ENCODE measurements at regions not wholly inside any gene's neighbourhood (a gene's known extent, or its start where the extent isn't known, plus 50 kb on each side); places are given as distances from the start of the nearest gene placed in this dataset.

- no peak for DNase-seq (ENCODE audit: low read depth in 3 of 3, low spot score in 1 of 3)
Measured at GRCh38 chr5:124090115-124090514, 578.1 kb downstream of the CSNK1G3 start.

GRCh38 chr5:124089578-124089977 lies 577.6 kb downstream of the CSNK1G3 start:
- DNase-seq (ENCODE audit: low read depth in 3 of 3, low spot score in 1 of 3), result no peak

- DNase-seq (ENCODE audit: low read depth in 3 of 3, low spot score in 1 of 3), result no peak
Measured at GRCh38 chr5:124088289-124089032, 576.5 kb downstream of the CSNK1G3 start.

- no peak for DNase-seq (ENCODE audit: low read depth in 3 of 3, low spot score in 1 of 3)
Measured at GRCh38 chr5:124087752-124088151, 575.8 kb downstream of the CSNK1G3 start.

GRCh38 chr5:124080256-124080655 lies 568.3 kb downstream of the CSNK1G3 start:
- no peak for DNase-seq (ENCODE audit: low read depth in 3 of 3, low spot score in 1 of 3)

- no peak for DNase-seq (ENCODE audit: low read depth in 3 of 3, low spot score in 1 of 3)
Measured at GRCh38 chr5:124079062-124079461, 567.1 kb downstream of the CSNK1G3 start.

- DNase-seq (ENCODE audit: low read depth in 3 of 3, low spot score in 1 of 3), result no peak
Measured at GRCh38 chr5:124074500-124074899, 562.5 kb downstream of the CSNK1G3 start.

- no peak for DNase-seq (ENCODE audit: low read depth in 3 of 3, low spot score in 1 of 3)
Measured at GRCh38 chr5:124072570-124072969, 560.6 kb downstream of the CSNK1G3 start.

GRCh38 chr5:124071039-124071438 lies 559.1 kb downstream of the CSNK1G3 start:
- DNase-seq (ENCODE audit: low read depth in 3 of 3, low spot score in 1 of 3), result no peak

- DNase-seq (ENCODE audit: low read depth in 3 of 3, low spot score in 1 of 3), result no peak
Measured at GRCh38 chr5:124065508-124065907, 553.5 kb downstream of the CSNK1G3 start.

GRCh38 chr5:124064956-124065355 lies 553.0 kb downstream of the CSNK1G3 start:
- no peak for DNase-seq (ENCODE audit: low read depth in 3 of 3, low spot score in 1 of 3)

GRCh38 chr5:124061663-124062062 lies 549.7 kb downstream of the CSNK1G3 start:
- DNase-seq (ENCODE audit: low read depth in 3 of 3, low spot score in 1 of 3), result no peak

GRCh38 chr5:124061068-124061430 lies 549.1 kb downstream of the CSNK1G3 start:
- DNase-seq (ENCODE audit: low read depth in 3 of 3, low spot score in 1 of 3), result no peak

- DNase-seq (ENCODE audit: low read depth in 3 of 3, low spot score in 1 of 3), result no peak
Measured at GRCh38 chr5:124060413-124061067, 548.6 kb downstream of the CSNK1G3 start.

GRCh38 chr5:124060011-124060410 lies 548.0 kb downstream of the CSNK1G3 start:
- no peak for DNase-seq (ENCODE audit: low read depth in 3 of 3, low spot score in 1 of 3)

GRCh38 chr5:124059200-124059599 lies 547.2 kb downstream of the CSNK1G3 start:
- DNase-seq (ENCODE audit: low read depth in 3 of 3, low spot score in 1 of 3), result no peak

GRCh38 chr5:124057724-124058231 lies 545.8 kb downstream of the CSNK1G3 start:
- no peak for DNase-seq (ENCODE audit: low read depth in 3 of 3, low spot score in 1 of 3)

GRCh38 chr5:124056991-124057723 lies 545.2 kb downstream of the CSNK1G3 start:
- no peak for DNase-seq (ENCODE audit: low read depth in 3 of 3, low spot score in 1 of 3)

- DNase-seq (ENCODE audit: low read depth in 3 of 3, low spot score in 1 of 3), result no peak
Measured at GRCh38 chr5:124056326-124056990, 544.5 kb downstream of the CSNK1G3 start.

- no peak for DNase-seq (ENCODE audit: low read depth in 3 of 3, low spot score in 1 of 3)
Measured at GRCh38 chr5:124055751-124056150, 543.8 kb downstream of the CSNK1G3 start.

GRCh38 chr5:124054564-124054963 lies 542.6 kb downstream of the CSNK1G3 start:
- DNase-seq (ENCODE audit: low read depth in 3 of 3, low spot score in 1 of 3), result no peak

Measured in stimulated activated CD4-positive, alpha-beta T cell treated with anti-CD3 and anti-CD28 coated beads, TNF-alpha, amount 100 ng/mL, for 1 hour (primary cell).